HepG2 (cell line): ENCODE measurements at regions not wholly inside any gene's neighbourhood (a gene's known extent, or its start where the extent isn't known, plus 50 kb on each side); places are given as distances from the start of the nearest gene placed in this dataset.

Experiments used
- ATAC-seq: fragments of 200-7000 bp; cut with Tn5 transposase; 3 replicates; pipeline ENCODE4 v1.9.1; 2020; ENCODE audit warnings: mild to moderate bottlenecking, moderate library complexity
- BruUV-seq: library from RNA; stranded (reverse); fragments of 400-500 nt; replicated peaks from 2 replicates; lab custom pipeline; 2021; lab: Mats Ljungman, UMichigan
- CTCF ChIA-PET: fragments of 300-600 bp; formaldehyde crosslinking; extraction: SDS; loops from one replicate; lab custom pipeline; 2021; ENCODE audit warnings: low total read pairs, inconsistent platforms, low intra/inter-chr PET ratio; lab: Yijun Ruan, JAX
- POLR2A ChIA-PET: fragments of 350-600 bp; sonication (Branson Sonifier 250); formaldehyde crosslinking; loops from one replicate; lab custom pipeline; 2020; ENCODE audit warnings: antibody characterized with exemption, inconsistent platforms; lab: Yijun Ruan, JAX
- DNase-seq: peaks from one replicate; pipeline ENCODE4 v3.0.0-alpha.2; 2015; ENCODE audit warnings: low spot score
- FAIRE-seq: peaks from 3 replicates; lab custom pipeline; 2011; peaks lifted over from hg19 to GRCh38; lab: Jason Lieb, UNC
- H2AFZ ChIP-seq: one replicate; pipeline ENCODE4 v1.6.1; 2011; ENCODE audit warnings: low read length, inconsistent platforms
- H3K27ac ChIP-seq: fragments of 300-600 bp; 3 replicates; pipeline ENCODE4 v1.8.0; 2011; ENCODE audit warnings: mixed run types, mild to moderate bottlenecking, mixed read lengths, low read length, inconsistent platforms; ENCODE audit not compliant: insufficient read depth; ENCODE audit errors: extremely low read length
- H3K27me3 ChIP-seq, 2 experiments: fragments of 200-600 bp in 1 of 2; 2 replicates in 1 of 2; 3 replicates in 1 of 2; pipeline versions ENCODE4 v1.6.0 to v1.8.0; 2011; ENCODE audit warnings: low read length in 2 of 2, mild to moderate bottlenecking in 2 of 2, moderate library complexity in 2 of 2, inconsistent platforms in 1 of 2; ENCODE audit not compliant: insufficient read depth in 2 of 2, control insufficient read depth in 1 of 2
- H3K36me3 ChIP-seq, 2 experiments: fragments of 200-600 bp in 1 of 2; replicated peaks in 1 of 2; 2 replicates in 1 of 2; 3 replicates in 1 of 2; pipeline versions ENCODE4 v1.5.1 to v1.8.0; 2011; ENCODE audit warnings: low read length in 2 of 2, inconsistent platforms in 1 of 2; ENCODE audit not compliant: insufficient read depth in 2 of 2, control insufficient read depth in 1 of 2
- H3K4me1 ChIP-seq: 2 replicates; pipeline ENCODE4 v1.5.1; 2012; ENCODE audit warnings: low read length, inconsistent platforms; ENCODE audit not compliant: insufficient read depth
- H3K4me2 ChIP-seq: 2 replicates; pipeline ENCODE4 v1.6.0; 2011; ENCODE audit warnings: low read depth, low read length, inconsistent platforms
- H3K4me3 ChIP-seq, 3 experiments: fragments of 200-600 bp in 1 of 3; sonication (generic), shearing (Covaris generic) in 1 of 3; replicated peaks in 1 of 3; 2 replicates each; pipeline ENCODE4 v1.5.1; 2011 to 2016; ENCODE audit warnings: low read length in 3 of 3, inconsistent platforms in 2 of 3, low read depth in 2 of 3, mild to moderate bottlenecking in 2 of 3, control low read depth in 1 of 3, mixed read lengths in 1 of 3; ENCODE audit not compliant: insufficient read depth in 1 of 3
- H3K79me2 ChIP-seq: one replicate; pipeline ENCODE4 v1.6.1; 2011; ENCODE audit warnings: low read length, inconsistent platforms; ENCODE audit not compliant: insufficient read depth
- H3K9ac ChIP-seq: 2 replicates; pipeline ENCODE4 v1.6.0; 2011; ENCODE audit warnings: mild to moderate bottlenecking, low read depth, low read length, inconsistent platforms; ENCODE audit not compliant: insufficient read depth
- H3K9me3 ChIP-seq: 2 replicates; pipeline ENCODE4 v1.5.1; 2012; ENCODE audit warnings: mild to moderate bottlenecking, low read length
- H4K20me1 ChIP-seq: 2 replicates; pipeline ENCODE4 v1.6.0; 2011; ENCODE audit warnings: inconsistent platforms, mild to moderate bottlenecking, low read length, moderate library complexity; ENCODE audit not compliant: insufficient read depth
- CERS6 ChIP-seq: sonication (generic); formaldehyde crosslinking; IDR thresholded peaks from 2 replicates; pipeline ENCODE4 v1.5.0; 2020; ENCODE audit warnings: missing genetic modification reagents
- CSRNP1 ChIP-seq: sonication (generic); formaldehyde crosslinking; IDR thresholded peaks from 2 replicates; pipeline ENCODE4 v1.8.1; 2023; ENCODE audit warnings: mild to moderate bottlenecking, missing genetic modification reagents
- EHMT2 ChIP-seq: fragments of 200-600 bp; sonication (generic); IDR thresholded peaks from 2 replicates; pipeline ENCODE4 v1.7.0; 2017; ENCODE audit warnings: antibody characterized with exemption, low read depth, low read length, borderline replicate concordance
- HINFP ChIP-seq: sonication (generic); formaldehyde crosslinking; IDR thresholded peaks from 2 replicates; pipeline ENCODE4 v1.4.0; 2020; ENCODE audit warnings: low read depth, mild to moderate bottlenecking, missing genetic modification reagents
- RFX1 ChIP-seq: fragments of 450-650 bp; IDR thresholded peaks from 2 replicates; pipeline ENCODE4 v1.6.1; 2017
- YEATS4 ChIP-seq: sonication (generic); formaldehyde crosslinking; IDR thresholded peaks from 2 replicates; pipeline ENCODE4 v1.4.0; 2020; ENCODE audit warnings: missing genetic modification reagents, borderline replicate concordance
- ZNF207 ChIP-seq: fragments of 450-650 bp; IDR thresholded peaks from 2 replicates; pipeline ENCODE4 v1.6.1; 2016; ENCODE audit warnings: antibody characterized with exemption, borderline replicate concordance
- ZNF354B ChIP-seq: sonication (generic); formaldehyde crosslinking; IDR thresholded peaks from 2 replicates; pipeline ENCODE4 v1.8.0; 2022; ENCODE audit warnings: mild to moderate bottlenecking, missing genetic modification reagents
- ZNF598 ChIP-seq: sonication (generic); formaldehyde crosslinking; IDR thresholded peaks from 2 replicates; pipeline ENCODE4 v1.5.1; 2020; ENCODE audit warnings: mild to moderate bottlenecking, missing genetic modification reagents, borderline replicate concordance
- WGBS: methylation state at CpG from one replicate; pipeline ENCODE4 v1.1.6; 2017; ENCODE audit warnings: low lambda C conversion rate; 5-methylcytosine and 5-hydroxymethylcytosine counted together
- in situ Hi-C: cut with HindIII; loops from 2 replicates; pipeline ENCODE4 v1.10.0; 2017; ENCODE audit warnings: low pct_unique_long_range_greater_than_20kb; ENCODE audit not compliant: extremely low pct_ligation_motif_present
- intact Hi-C: fragments of 100-400 bp; cut with micrococcal nuclease; formaldehyde crosslinking; loops from one replicate; pipeline ENCODE4 v1.10.0; 2022; ENCODE audit not compliant: unreplicated experiment

- TF ChIP-seq EHMT2 (no peak), CERS6 (no peak), ZNF354B (no peak), HINFP (CRISPR knock-in tag) (no peak), CSRNP1 (CRISPR knock-in tag) (no peak), ZNF598 (CRISPR knock-in tag) (no peak), YEATS4 (no peak)
Measured at GRCh38 chr2:41759880-41760279, 287.9 kb upstream of the PKDCC start (continued).

- ChIA-PET POLR2A (no interaction called here), CTCF (no interaction called here)
- DNase-seq = no peak
- Histone ChIP-seq H3K4me1 (no peaks in the 10 kb centered on the region), H3K79me2 (no peaks in the 10 kb centered on the region), H3K9me3 (no peaks in the 10 kb centered on the region), H3K4me3 (no peak overlapping the region), H2AFZ (no peak overlapping the region), H3K36me3 (no peaks in the 10 kb centered on the region), H3K4me2 (no peak overlapping the region), H3K27ac (no peak overlapping the region), H3K27me3 (no peaks in the 10 kb centered on the region), H4K20me1 (no peaks in the 10 kb centered on the region), H3K9ac (no peak overlapping the region)
- TF ChIP-seq RFX1 (peak; percentile 43; the same call in 1 of the 2 replicates), ZNF207 (no peak)
- no TSS peak for BruUV-seq
- WGBS = 0% methylated on average over 4 of the region's 4 CpGs
- no peak for ATAC-seq
- in situ Hi-C loops = no loop called here
- intact Hi-C loops = no loop called here
- no peak for FAIRE-seq
Measured at GRCh38 chr2:41763141-41763540, 284.7 kb upstream of the PKDCC start.
